ENCODE measurements at regions not wholly inside any gene's neighbourhood (a gene's known extent, or its start where the extent isn't known, plus 50 kb on each side); places are given as distances from the start of the nearest gene placed in this dataset.
"Not testable (repeated sequence)": the region's sequence is repeated elsewhere in the genome, so short reads cannot be mapped to it uniquely, and the experiment has no call there.

- ChIA-PET CTCF (interaction anchor here (0.6 to 0.7 kb wide), 2 partner anchors 414 to 426 kb away, joined by 4 read pairs; no protein-coding TSS in a partner anchor), POLR2A (no interaction called here)
Observed at GRCh38 chr2:66153941-66154340, 281.0 kb upstream of the MEIS1 start.

DNA sequence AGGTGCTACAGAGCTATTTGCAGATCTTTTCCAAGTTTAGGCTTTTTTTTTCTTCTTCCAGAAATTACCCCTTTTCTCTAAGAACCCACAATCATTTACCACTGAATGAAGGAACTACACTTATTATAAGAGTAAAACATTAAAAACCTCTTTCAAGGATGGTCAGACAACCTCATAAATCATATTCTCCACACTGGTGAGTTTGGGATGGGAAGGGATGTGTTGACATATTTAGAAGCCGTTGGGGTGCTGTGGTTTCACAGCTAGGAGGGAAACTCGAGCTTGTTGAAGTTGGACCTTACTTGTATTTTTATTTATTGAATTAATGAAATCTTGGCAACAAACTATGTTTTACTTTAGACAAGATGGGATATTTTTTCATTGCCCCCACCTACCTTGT lies 289.4 kb upstream of the MEIS1 start:
- H3K27ac ChIP-seq (ENCODE audit: extremely low read depth, low read depth, low read length): no peak overlapping the region
- no peaks in the 10 kb centered on the region for H3K9me3 ChIP-seq (ENCODE audit: control insufficient read depth, insufficient read depth, low read depth, low read length)
- TF ChIP-seq ZNF16 (tag by site-specific recombination; IDR thresholded peaks at IDR 0.05; ENCODE audit: low read depth) (no peak), ZNF302 (tag by site-specific recombination; IDR thresholded peaks at IDR 0.05; ENCODE audit: low read depth) (no peak), ZNF558 (tag by site-specific recombination; IDR thresholded peaks at IDR 0.05) (no peak)
- TF ChIP-seq, protein P1, sequence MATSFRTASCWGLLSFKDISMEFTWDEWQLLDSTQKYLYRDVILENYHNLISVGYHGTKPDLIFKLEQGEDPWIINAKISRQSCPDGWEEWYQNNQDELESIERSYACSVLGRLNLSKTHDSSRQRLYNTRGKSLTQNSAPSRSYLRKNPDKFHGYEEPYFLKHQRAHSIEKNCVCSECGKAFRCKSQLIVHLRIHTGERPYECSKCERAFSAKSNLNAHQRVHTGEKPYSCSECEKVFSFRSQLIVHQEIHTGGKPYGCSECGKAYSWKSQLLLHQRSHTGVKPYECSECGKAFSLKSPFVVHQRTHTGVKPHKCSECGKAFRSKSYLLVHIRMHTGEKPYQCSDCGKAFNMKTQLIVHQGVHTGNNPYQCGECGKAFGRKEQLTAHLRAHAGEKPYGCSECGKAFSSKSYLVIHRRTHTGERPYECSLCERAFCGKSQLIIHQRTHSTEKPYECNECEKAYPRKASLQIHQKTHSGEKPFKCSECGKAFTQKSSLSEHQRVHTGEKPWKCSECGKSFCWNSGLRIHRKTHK (tag by site-specific recombination; IDR thresholded peaks at IDR 0.05): no peak
- H3K4me1 ChIP-seq (ENCODE audit: control insufficient read depth, insufficient read depth, low read length): no peaks in the 10 kb centered on the region
- H3K4me3 ChIP-seq (ENCODE audit: low read depth, low read length): no peak overlapping the region
- CTCF ChIA-PET: interaction anchor here (0.6 kb wide), 1 partner anchor 87 kb away, joined by 3 read pairs; no protein-coding TSS in a partner anchor
- POLR2A ChIA-PET: no interaction called here
- H3K36me3 ChIP-seq (ENCODE audit: control insufficient read depth in 2 of 2, insufficient read depth in 1 of 2, low read length in 2 of 2): no peaks in the 10 kb centered on the region

More at GRCh38 chr2:66153941-66154340, 281.0 kb upstream of the MEIS1 start:
- Histone ChIP-seq H3K4me1 (ENCODE audit: control insufficient read depth, insufficient read depth, low read length) (no peaks in the 10 kb centered on the region), H3K27ac (ENCODE audit: extremely low read depth, low read depth, low read length) (no peak overlapping the region), H3K9me3 (ENCODE audit: control insufficient read depth, insufficient read depth, low read depth, low read length) (no peaks in the 10 kb centered on the region), H3K4me3 (ENCODE audit: low read depth, low read length) (no peak overlapping the region), H3K36me3 (ENCODE audit: control insufficient read depth in 2 of 2, insufficient read depth in 1 of 2, low read length in 2 of 2) (no peaks in the 10 kb centered on the region)
- TF ChIP-seq ZNF350 (tag by site-specific recombination; IDR thresholded peaks at IDR 0.05) (no peak), BCL11B (tag by site-specific recombination; IDR thresholded peaks at IDR 0.05; ENCODE audit: low read depth) (no peak), ZNF791 (tag by site-specific recombination; IDR thresholded peaks at IDR 0.05) (peak; percentile 100), SETDB1 (IDR thresholded peaks at IDR 0.05; ENCODE audit: insufficient read length, low read length) (peak; percentile 77), ZBTB21 (tag by site-specific recombination; IDR thresholded peaks at IDR 0.05) (no peak), HOXA7 (CRISPR knock-in tag; IDR thresholded peaks at IDR 0.05; ENCODE audit: borderline replicate concordance) (no peak), ZNF639 (tag by site-specific recombination; IDR thresholded peaks at IDR 0.05) (no peak)

DNA sequence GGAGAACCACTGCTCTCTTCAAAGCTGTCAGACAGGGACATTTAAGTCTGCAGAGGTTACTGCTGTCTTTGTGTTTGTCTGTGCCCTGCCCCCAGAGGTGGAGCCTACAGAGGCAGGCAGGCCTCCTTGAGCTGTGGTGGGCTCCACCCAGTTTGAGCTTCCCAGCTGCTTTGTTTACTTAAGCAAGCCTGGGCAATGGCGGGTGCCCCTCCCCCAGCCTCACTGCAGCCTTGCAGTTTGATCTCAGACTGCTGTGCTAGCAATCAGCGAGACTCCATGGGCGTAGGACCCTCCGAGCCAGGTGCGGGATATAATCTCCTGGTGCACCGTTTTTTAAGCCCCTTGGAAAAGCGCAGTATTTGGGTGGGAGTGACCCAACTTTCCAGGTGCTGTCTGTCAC lies 290.6 kb upstream of the MEIS1 start:
- POLR2A ChIA-PET: not testable (repeated sequence)

GRCh38 chr2:66137606-66138130 lies 297.3 kb upstream of the MEIS1 start:
- Histone ChIP-seq H3K9me3 (ENCODE audit: control insufficient read depth, insufficient read depth, low read depth, low read length) (no peaks in the 10 kb centered on the region), H3K4me1 (ENCODE audit: control insufficient read depth, insufficient read depth, low read length) (no peaks in the 10 kb centered on the region), H3K4me3 (ENCODE audit: low read depth, low read length) (no peak overlapping the region), H3K36me3 (ENCODE audit: control insufficient read depth in 2 of 2, insufficient read depth in 1 of 2, low read length in 2 of 2) (no peaks in the 10 kb centered on the region), H3K27ac (ENCODE audit: extremely low read depth, low read depth, low read length) (no peak overlapping the region)
- ChIA-PET CTCF (interaction anchor here (0.7 kb wide), 1 partner anchor 1595 kb away, joined by 3 read pairs; no protein-coding TSS in a partner anchor), POLR2A (no interaction called here)
- no peak for TF ChIP-seq ZNF24 (tag by site-specific recombination; IDR thresholded peaks at IDR 0.05)
- no peak for TF ChIP-seq ZNF223 (tag by site-specific recombination; IDR thresholded peaks at IDR 0.05)
- TF ChIP-seq ZNF221 (tag by site-specific recombination; IDR thresholded peaks at IDR 0.05; ENCODE audit: borderline replicate concordance): no peak
- no peak for TF ChIP-seq ZNF416 (tag by site-specific recombination; IDR thresholded peaks at IDR 0.05)
- TF ChIP-seq, protein P2, sequence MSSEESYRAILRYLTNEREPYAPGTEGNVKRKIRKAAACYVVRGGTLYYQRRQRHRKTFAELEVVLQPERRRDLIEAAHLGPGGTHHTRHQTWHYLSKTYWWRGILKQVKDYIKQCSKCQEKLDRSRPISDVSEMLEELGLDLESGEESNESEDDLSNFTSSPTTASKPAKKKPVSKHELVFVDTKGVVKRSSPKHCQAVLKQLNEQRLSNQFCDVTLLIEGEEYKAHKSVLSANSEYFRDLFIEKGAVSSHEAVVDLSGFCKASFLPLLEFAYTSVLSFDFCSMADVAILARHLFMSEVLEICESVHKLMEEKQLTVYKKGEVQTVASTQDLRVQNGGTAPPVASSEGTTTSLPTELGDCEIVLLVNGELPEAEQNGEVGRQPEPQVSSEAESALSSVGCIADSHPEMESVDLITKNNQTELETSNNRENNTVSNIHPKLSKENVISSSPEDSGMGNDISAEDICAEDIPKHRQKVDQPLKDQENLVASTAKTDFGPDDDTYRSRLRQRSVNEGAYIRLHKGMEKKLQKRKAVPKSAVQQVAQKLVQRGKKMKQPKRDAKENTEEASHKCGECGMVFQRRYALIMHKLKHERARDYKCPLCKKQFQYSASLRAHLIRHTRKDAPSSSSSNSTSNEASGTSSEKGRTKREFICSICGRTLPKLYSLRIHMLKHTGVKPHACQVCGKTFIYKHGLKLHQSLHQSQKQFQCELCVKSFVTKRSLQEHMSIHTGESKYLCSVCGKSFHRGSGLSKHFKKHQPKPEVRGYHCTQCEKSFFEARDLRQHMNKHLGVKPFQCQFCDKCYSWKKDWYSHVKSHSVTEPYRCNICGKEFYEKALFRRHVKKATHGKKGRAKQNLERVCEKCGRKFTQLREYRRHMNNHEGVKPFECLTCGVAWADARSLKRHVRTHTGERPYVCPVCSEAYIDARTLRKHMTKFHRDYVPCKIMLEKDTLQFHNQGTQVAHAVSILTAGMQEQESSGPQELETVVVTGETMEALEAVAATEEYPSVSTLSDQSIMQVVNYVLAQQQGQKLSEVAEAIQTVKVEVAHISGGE (tag by site-specific recombination; conservative IDR thresholded peaks at IDR 0.05; ENCODE audit: low read depth): no peak
- TF ChIP-seq, protein P3, sequence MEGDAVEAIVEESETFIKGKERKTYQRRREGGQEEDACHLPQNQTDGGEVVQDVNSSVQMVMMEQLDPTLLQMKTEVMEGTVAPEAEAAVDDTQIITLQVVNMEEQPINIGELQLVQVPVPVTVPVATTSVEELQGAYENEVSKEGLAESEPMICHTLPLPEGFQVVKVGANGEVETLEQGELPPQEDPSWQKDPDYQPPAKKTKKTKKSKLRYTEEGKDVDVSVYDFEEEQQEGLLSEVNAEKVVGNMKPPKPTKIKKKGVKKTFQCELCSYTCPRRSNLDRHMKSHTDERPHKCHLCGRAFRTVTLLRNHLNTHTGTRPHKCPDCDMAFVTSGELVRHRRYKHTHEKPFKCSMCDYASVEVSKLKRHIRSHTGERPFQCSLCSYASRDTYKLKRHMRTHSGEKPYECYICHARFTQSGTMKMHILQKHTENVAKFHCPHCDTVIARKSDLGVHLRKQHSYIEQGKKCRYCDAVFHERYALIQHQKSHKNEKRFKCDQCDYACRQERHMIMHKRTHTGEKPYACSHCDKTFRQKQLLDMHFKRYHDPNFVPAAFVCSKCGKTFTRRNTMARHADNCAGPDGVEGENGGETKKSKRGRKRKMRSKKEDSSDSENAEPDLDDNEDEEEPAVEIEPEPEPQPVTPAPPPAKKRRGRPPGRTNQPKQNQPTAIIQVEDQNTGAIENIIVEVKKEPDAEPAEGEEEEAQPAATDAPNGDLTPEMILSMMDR (tag by site-specific recombination; IDR thresholded peaks at IDR 0.05): no peak
- TF ChIP-seq GLI2 (tag by site-specific recombination; IDR thresholded peaks at IDR 0.05; ENCODE audit: borderline replicate concordance, low read depth): no peak
- no peak for TF ChIP-seq ZNF561 (tag by site-specific recombination; IDR thresholded peaks at IDR 0.05; ENCODE audit: borderline replicate concordance)
- no peak for TF ChIP-seq ZNF112 (tag by site-specific recombination; IDR thresholded peaks at IDR 0.05)
- TF ChIP-seq ZNF768 (tag by site-specific recombination; IDR thresholded peaks at IDR 0.05): no peak
- TF ChIP-seq ZNF350 (tag by site-specific recombination; IDR thresholded peaks at IDR 0.05): no peak

More for the DNA sequence above, 290.6 kb upstream of the MEIS1 start:
- H3K36me3 ChIP-seq (ENCODE audit: control insufficient read depth in 2 of 2, insufficient read depth in 1 of 2, low read length in 2 of 2); H3K4me1 ChIP-seq (ENCODE audit: control insufficient read depth, insufficient read depth, low read length); H3K27ac ChIP-seq (ENCODE audit: extremely low read depth, low read depth, low read length); H3K9me3 ChIP-seq (ENCODE audit: control insufficient read depth, insufficient read depth, low read depth, low read length); CTCF ChIA-PET; H3K4me3 ChIP-seq (ENCODE audit: low read depth, low read length): not testable (repeated sequence)
